ENCODE measurements at regions not wholly inside any gene's neighbourhood (a gene's known extent, or its start where the extent isn't known, plus 50 kb on each side); places are given as distances from the start of the nearest gene placed in this dataset.
"Not testable (repeated sequence)": the region's sequence is repeated elsewhere in the genome, so short reads cannot be mapped to it uniquely, and the experiment has no call there.

DNA sequence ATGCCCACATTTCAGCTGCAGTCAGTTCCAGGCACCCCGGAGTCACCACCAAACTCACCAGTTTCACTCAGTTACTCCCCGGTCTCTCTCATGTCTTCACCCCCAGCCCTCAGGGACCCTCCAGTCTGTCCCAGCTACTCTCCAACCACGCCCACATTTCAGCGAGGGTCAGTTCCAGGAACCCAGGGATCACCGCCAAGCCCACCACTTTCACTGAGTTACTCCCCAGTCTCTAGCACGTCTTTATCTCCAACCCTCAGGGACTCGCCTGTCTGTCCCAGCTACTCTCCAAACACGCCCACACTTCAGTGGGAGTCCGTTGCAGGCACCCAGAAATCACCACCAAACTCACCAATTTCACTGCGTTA is 337.5 kb downstream of the CWH43 start:
- not testable (repeated sequence) for DNase-seq (ENCODE audit: low read depth)
